PC-9 (cell line): ENCODE measurements at regions not wholly inside any gene's neighbourhood (a gene's known extent, or its start where the extent isn't known, plus 50 kb on each side); places are given as distances from the start of the nearest gene placed in this dataset.

Experiments used
- BruUV-seq: library from RNA; stranded (reverse); fragments of 400-500 nt; replicated peaks from 2 replicates; lab custom pipeline; 2021; lab: Mats Ljungman, UMichigan
- CTCF ChIA-PET: fragments of 300-600 bp; sonication (Branson Sonifier 250); formaldehyde crosslinking; loops from one replicate; lab custom pipeline; 2022; ENCODE audit warnings: antibody characterized with exemption; lab: Charles Lee
- POLR2A ChIA-PET: fragments of 300-600 bp; sonication (Branson Sonifier 250); formaldehyde crosslinking; loops from one replicate; lab custom pipeline; 2022; ENCODE audit warnings: antibody characterized with exemption; ENCODE audit not compliant: unreplicated experiment; lab: Charles Lee
- DNase-seq, 2 experiments: peaks; one replicate each; pipeline versions ENCODE4 v3.0.0 to v3.0.0-alpha.2; 2015 to 2022; ENCODE audit warnings: mixed read lengths in 1 of 2
- H2AFZ ChIP-seq: fragments of 200-600 bp; sonication (generic); 2 replicates; pipeline ENCODE4 v1.8.1; 2017; ENCODE audit warnings: antibody characterized with exemption
- H3F3A ChIP-seq: fragments of 200-600 bp; sonication (generic); 2 replicates; pipeline ENCODE4 v1.8.1; 2017; ENCODE audit warnings: antibody characterized with exemption, mild to moderate bottlenecking, low read depth; ENCODE audit not compliant: insufficient read depth
- H3K27ac ChIP-seq: fragments of 200-600 bp; sonication (generic); 2 replicates; pipeline ENCODE4 v1.6.1; 2016; ENCODE audit warnings: mixed run types
- H3K27me3 ChIP-seq: fragments of 200-600 bp; sonication (generic); 2 replicates; pipeline ENCODE4 v1.6.1; 2016; ENCODE audit warnings: low read depth, mixed run types; ENCODE audit not compliant: insufficient read depth
- H3K36me3 ChIP-seq: fragments of 200-600 bp; sonication (generic); 2 replicates; pipeline ENCODE4 v1.6.1; 2016; ENCODE audit warnings: low read depth, mixed run types
- H3K4me1 ChIP-seq: fragments of 200-600 bp; sonication (generic); replicated peaks from 2 replicates; pipeline ENCODE4 v1.6.1; 2016; ENCODE audit warnings: mixed run types; ENCODE audit not compliant: insufficient read depth
- H3K4me2 ChIP-seq: fragments of 200-600 bp; sonication (generic); 2 replicates; pipeline ENCODE4 v1.6.1; 2017; ENCODE audit warnings: mixed run types
- H3K4me3 ChIP-seq: fragments of 200-600 bp; sonication (generic); 2 replicates; pipeline ENCODE4 v1.6.1; 2016; ENCODE audit warnings: mixed run types
- H3K79me2 ChIP-seq: fragments of 200-600 bp; sonication (generic); 2 replicates; pipeline ENCODE4 v1.6.1; 2017; ENCODE audit warnings: low read depth, mixed run types
- H3K9me2 ChIP-seq: fragments of 200-600 bp; sonication (generic); 2 replicates; pipeline ENCODE4 v1.8.1; 2017; ENCODE audit warnings: mild to moderate bottlenecking; ENCODE audit not compliant: insufficient read depth
- H3K9me3 ChIP-seq: fragments of 200-600 bp; sonication (generic); 2 replicates; pipeline ENCODE4 v1.8.1; 2016; ENCODE audit warnings: low read depth; ENCODE audit not compliant: insufficient read depth
- H4K20me1 ChIP-seq: fragments of 200-600 bp; sonication (generic); 2 replicates; pipeline ENCODE4 v1.8.1; 2017; ENCODE audit not compliant: insufficient read depth
- EZH2 ChIP-seq: fragments of 200-600 bp; sonication (generic); IDR thresholded peaks from 2 replicates; pipeline ENCODE4 v1.8.0; 2017; ENCODE audit warnings: antibody characterized with exemption, low read depth
- intact Hi-C: fragments of 100-400 bp; cut with micrococcal nuclease; formaldehyde crosslinking; loops from one replicate; pipeline ENCODE4 v1.10.0; 2022; ENCODE audit not compliant: unreplicated experiment
- TF ChIP-seq, protein P1 (sequence below): fragments of 200-600 bp; sonication (generic); conservative IDR thresholded peaks from 2 replicates; pipeline ENCODE4 v1.6.1; 2017; ENCODE audit warnings: mixed run types, antibody characterized with exemption, mild to moderate bottlenecking, moderate library complexity

- no peaks in the 10 kb centered on the region for H3F3A ChIP-seq
- no peaks in the 10 kb centered on the region for H4K20me1 ChIP-seq
- DNase-seq: no peak
- no peak overlapping the region for H2AFZ ChIP-seq
- H3K36me3 ChIP-seq: no peaks in the 10 kb centered on the region
- H3K4me2 ChIP-seq: no peak overlapping the region
- H3K27me3 ChIP-seq: no peaks in the 10 kb centered on the region
- no peaks in the 10 kb centered on the region for H3K4me1 ChIP-seq
- TF ChIP-seq, protein P1, sequence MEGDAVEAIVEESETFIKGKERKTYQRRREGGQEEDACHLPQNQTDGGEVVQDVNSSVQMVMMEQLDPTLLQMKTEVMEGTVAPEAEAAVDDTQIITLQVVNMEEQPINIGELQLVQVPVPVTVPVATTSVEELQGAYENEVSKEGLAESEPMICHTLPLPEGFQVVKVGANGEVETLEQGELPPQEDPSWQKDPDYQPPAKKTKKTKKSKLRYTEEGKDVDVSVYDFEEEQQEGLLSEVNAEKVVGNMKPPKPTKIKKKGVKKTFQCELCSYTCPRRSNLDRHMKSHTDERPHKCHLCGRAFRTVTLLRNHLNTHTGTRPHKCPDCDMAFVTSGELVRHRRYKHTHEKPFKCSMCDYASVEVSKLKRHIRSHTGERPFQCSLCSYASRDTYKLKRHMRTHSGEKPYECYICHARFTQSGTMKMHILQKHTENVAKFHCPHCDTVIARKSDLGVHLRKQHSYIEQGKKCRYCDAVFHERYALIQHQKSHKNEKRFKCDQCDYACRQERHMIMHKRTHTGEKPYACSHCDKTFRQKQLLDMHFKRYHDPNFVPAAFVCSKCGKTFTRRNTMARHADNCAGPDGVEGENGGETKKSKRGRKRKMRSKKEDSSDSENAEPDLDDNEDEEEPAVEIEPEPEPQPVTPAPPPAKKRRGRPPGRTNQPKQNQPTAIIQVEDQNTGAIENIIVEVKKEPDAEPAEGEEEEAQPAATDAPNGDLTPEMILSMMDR: no peak
- no peak for TF ChIP-seq EZH2
- H3K79me2 ChIP-seq: no peaks in the 10 kb centered on the region
- intact Hi-C loops: no loop called here
- H3K27ac ChIP-seq: no peak overlapping the region
- ChIA-PET POLR2A (no interaction called here), CTCF (no interaction called here)
- peaks cover 9% of the 10 kb centered on the region; the same call in 1 of the 2 replicates for H3K9me2 ChIP-seq
- H3K9me3 ChIP-seq: no peaks in the 10 kb centered on the region
- no TSS peak for BruUV-seq
- H3K4me3 ChIP-seq: no peak overlapping the region
Measured at GRCh38 chr2:18639756-18640453, 50.5 kb upstream of the NT5C1B start.
